HCT116 (cell line): ENCODE measurements at regions not wholly inside any gene's neighbourhood (a gene's known extent, or its start where the extent isn't known, plus 50 kb on each side); places are given as distances from the start of the nearest gene placed in this dataset.

ENCODE experiments used
- ATAC-seq: fragments of 200-7000 bp; cut with Tn5 transposase; 2 replicates; pipeline ENCODE4 v1.9.1; 2020; ENCODE audit warnings: mild to moderate bottlenecking, moderate library complexity
- BruUV-seq: library from RNA; stranded (reverse); fragments of 400-500 nt; replicated peaks from 2 replicates; lab custom pipeline; 2021; lab: Mats Ljungman, UMichigan
- CTCF ChIA-PET: fragments of 300-600 bp; sonication (Branson Sonifier 250); formaldehyde crosslinking; loops from one replicate; lab custom pipeline; 2021; ENCODE audit warnings: antibody characterized with exemption; lab: Charles Lee
- POLR2A ChIA-PET: fragments of 300-600, 350-600 bp; sonication (Branson Sonifier 250); formaldehyde crosslinking; loops from one replicate; lab custom pipeline; 2021; ENCODE audit warnings: antibody characterized with exemption; lab: Charles Lee
- RAD21 ChIA-PET, 2 experiments: fragments of 300-600 bp; sonication (Branson Sonifier 250); formaldehyde crosslinking; loops; one replicate each; lab custom pipeline; 2023; ENCODE audit warnings: low total read pairs in 2 of 2; ENCODE audit not compliant: uncharacterized antibody in 2 of 2, unreplicated experiment in 2 of 2, low non-redundant PET in 1 of 2; lab: Charles Lee
- DNase-seq: peaks from one replicate; pipeline ENCODE4 v3.0.0-alpha.2; 2010; ENCODE audit warnings: low read depth, low spot score
- H2AFZ ChIP-seq: fragments of 200-600 bp; shearing (Covaris generic), sonication (generic); 2 replicates; pipeline ENCODE4 v1.6.1; 2017; ENCODE audit warnings: low read depth, mixed run types, mixed read lengths, antibody characterized with exemption, low read length; ENCODE audit not compliant: poor library complexity, severe bottlenecking
- H3K27ac ChIP-seq: 2 replicates; pipeline ENCODE4 v1.5.1; 2012; ENCODE audit warnings: low read depth, low read length
- H3K27me3 ChIP-seq: fragments of 200-600 bp; sonication (generic); 2 replicates; pipeline ENCODE4 v1.6.1; 2016; ENCODE audit warnings: mixed run types, low read length, mixed read lengths; ENCODE audit not compliant: insufficient read depth
- H3K36me3 ChIP-seq, 2 experiments: fragments of 200-500 bp in 1 of 2; fragments of 200-600 bp in 1 of 2; sonication (Bioruptor generic) in 1 of 2; sonication (generic) in 1 of 2; 2 replicates each; pipeline versions ENCODE4 v1.5.1 to v1.6.1; 2014 to 2016; ENCODE audit warnings: low read length in 2 of 2, inconsistent platforms in 1 of 2, mixed read lengths in 1 of 2, mixed run types in 1 of 2; ENCODE audit not compliant: insufficient read depth in 2 of 2, control insufficient read depth in 1 of 2
- H3K4me1 ChIP-seq, 2 experiments: fragments of 200-600 bp in 1 of 2; sonication (generic) in 1 of 2; 2 replicates each; pipeline versions ENCODE4 v1.5.1 to v1.6.1; 2012 to 2017; ENCODE audit warnings: low read length in 2 of 2, inconsistent platforms in 1 of 2, mild to moderate bottlenecking in 1 of 2, mixed read lengths in 1 of 2, mixed run types in 1 of 2, moderate library complexity in 1 of 2; ENCODE audit not compliant: insufficient read depth in 2 of 2, control insufficient read depth in 1 of 2
- H3K4me2 ChIP-seq: fragments of 200-600 bp; sonication (generic); 2 replicates; pipeline ENCODE4 v1.6.1; 2017; ENCODE audit warnings: mixed run types, low read length, mixed read lengths
- H3K4me3 ChIP-seq, 2 experiments: fragments of 200-600 bp in 1 of 2; sonication (generic) in 1 of 2; replicated peaks in 1 of 2; 2 replicates each; pipeline ENCODE4 v1.5.1; 2011 to 2016; ENCODE audit warnings: low read length in 2 of 2, control low read depth in 1 of 2, low read depth in 1 of 2, mild to moderate bottlenecking in 1 of 2, mixed read lengths in 1 of 2, mixed run types in 1 of 2
- H3K79me2 ChIP-seq: fragments of 200-600 bp; sonication (generic); 2 replicates; pipeline ENCODE4 v1.6.1; 2017; ENCODE audit warnings: mild to moderate bottlenecking, mixed run types, low read length, moderate library complexity, mixed read lengths; ENCODE audit not compliant: insufficient read depth
- H3K9ac ChIP-seq: fragments of 200-600 bp; sonication (generic); 2 replicates; pipeline ENCODE4 v1.6.1; 2016; ENCODE audit warnings: low read length, mixed read lengths
- H3K9me2 ChIP-seq: fragments of 200-600 bp; sonication (generic), shearing (Covaris generic); 2 replicates; pipeline ENCODE4 v1.6.1; 2017; ENCODE audit warnings: mixed run types, mild to moderate bottlenecking, moderate library complexity; ENCODE audit not compliant: insufficient read depth
- H3K9me3 ChIP-seq, 2 experiments: fragments of 200-500 bp in 1 of 2; fragments of 200-600 bp in 1 of 2; sonication (Bioruptor generic) in 1 of 2; sonication (generic) in 1 of 2; 2 replicates each; pipeline ENCODE4 v1.6.1; 2014 to 2017; ENCODE audit warnings: low read length in 2 of 2, mixed read lengths in 2 of 2, inconsistent platforms in 1 of 2, low read depth in 1 of 2, mild to moderate bottlenecking in 1 of 2, mixed run types in 1 of 2, moderate library complexity in 1 of 2; ENCODE audit not compliant: control insufficient read depth in 1 of 2, insufficient read depth in 1 of 2
- H4K20me1 ChIP-seq: fragments of 200-600 bp; sonication (generic), shearing (Covaris generic); 2 replicates; pipeline ENCODE4 v1.6.1; 2017; ENCODE audit warnings: mixed run types, mild to moderate bottlenecking, moderate library complexity; ENCODE audit not compliant: insufficient read depth
- ATF3 ChIP-seq: IDR thresholded peaks from 2 replicates; pipeline ENCODE4 v1.6.1; 2012
- CTCF ChIP-seq, 3 experiments: fragments of 200-600 bp in 1 of 3; sonication (generic) in 1 of 3; IDR thresholded peaks in 2 of 3; conservative IDR thresholded peaks in 1 of 3; 2 replicates each; pipeline ENCODE4 v1.5.1; 2012 to 2017; ENCODE audit warnings: low read depth in 2 of 3, low read length in 2 of 3, antibody characterized with exemption in 1 of 3, borderline replicate concordance in 1 of 3, control low read depth in 1 of 3, mild to moderate bottlenecking in 1 of 3, mixed read lengths in 1 of 3, mixed run types in 1 of 3, moderate library complexity in 1 of 3; ENCODE audit not compliant: insufficient read depth in 1 of 3
- EGR1 ChIP-seq: IDR thresholded peaks from 2 replicates; pipeline ENCODE4 v1.6.1; 2012; ENCODE audit warnings: low read depth
- ELF1 ChIP-seq: IDR thresholded peaks from 2 replicates; pipeline ENCODE4 v1.6.1; 2012; ENCODE audit warnings: low read depth, borderline replicate concordance
- JUND ChIP-seq: IDR thresholded peaks from 2 replicates; pipeline ENCODE4 v1.6.1; 2012
- MAX ChIP-seq: IDR thresholded peaks from 2 replicates; pipeline ENCODE4 v1.6.1; 2012
- POLR2A ChIP-seq: IDR thresholded peaks from 2 replicates; pipeline ENCODE4 v1.7.0; 2011; ENCODE audit warnings: borderline replicate concordance; ENCODE audit not compliant: insufficient read depth, insufficient read length; ENCODE audit errors: extremely low read depth
- RAD21 ChIP-seq: IDR thresholded peaks from 2 replicates; pipeline ENCODE4 v1.6.1; 2012; ENCODE audit warnings: low read depth, mild to moderate bottlenecking
- REST ChIP-seq: IDR thresholded peaks from 2 replicates; pipeline ENCODE4 v1.6.1; 2012; ENCODE audit warnings: low read depth
- SP1 ChIP-seq: IDR thresholded peaks from 2 replicates; pipeline ENCODE4 v1.6.1; 2012; ENCODE audit warnings: low read depth
- SRF ChIP-seq: IDR thresholded peaks from 2 replicates; pipeline ENCODE4 v1.6.1; 2012; ENCODE audit warnings: low read depth
- YY1 ChIP-seq: IDR thresholded peaks from 2 replicates; pipeline ENCODE4 v1.6.1; 2011; ENCODE audit warnings: low read length, low read depth, moderate library complexity, mild to moderate bottlenecking; ENCODE audit not compliant: insufficient replicate concordance; ENCODE audit errors: extremely low read depth
- ZNF274 ChIP-seq: fragments of 200-500 bp; sonication (Bioruptor generic); IDR thresholded peaks from 2 replicates; pipeline ENCODE4 v1.6.1; 2014; ENCODE audit warnings: mild to moderate bottlenecking, low read depth, low read length, inconsistent platforms
- intact Hi-C: fragments of 100-400 bp; cut with micrococcal nuclease; formaldehyde crosslinking; loops from 2 replicates; pipeline ENCODE4 v1.10.0; 2022

- ChIA-PET RAD21 (no interaction called here), POLR2A (no interaction called here), CTCF (no interaction called here)
- H3K4me2 ChIP-seq = no peak overlapping the region
- no TSS peak for BruUV-seq
- no peaks in the 10 kb centered on the region for H3K9me2 ChIP-seq
- no peaks in the 10 kb centered on the region for H4K20me1 ChIP-seq
- intact Hi-C loops = no loop called here
- DNase-seq = no peak
- H3K36me3 ChIP-seq = no peaks in the 10 kb centered on the region
- no peak overlapping the region for H3K27ac ChIP-seq
- TF ChIP-seq RAD21 (no peak), ZNF274 (no peak), REST (no peak), CTCF (IDR thresholded peaks at IDR 0.05 in 2 of 3, conservative IDR thresholded peaks at IDR 0.05 in 1 of 3; ENCODE audit: borderline replicate concordance in 1 of 3, insufficient read depth in 1 of 3, low read depth in 2 of 3, low read length in 2 of 3) (no peak), POLR2A (no peak), ATF3 (no peak), SRF (no peak), EGR1 (no peak), MAX (no peak), YY1 (no peak), ELF1 (no peak), SP1 (no peak), JUND (no peak)
- no peak for ATAC-seq
- no peaks in the 10 kb centered on the region for H3K4me1 ChIP-seq
- H3K79me2 ChIP-seq = no peaks in the 10 kb centered on the region
- H3K27me3 ChIP-seq = no peaks in the 10 kb centered on the region
- H2AFZ ChIP-seq = no peak overlapping the region
- no peaks in the 10 kb centered on the region for H3K9me3 ChIP-seq
- H3K9ac ChIP-seq = no peak overlapping the region
- H3K4me3 ChIP-seq = no peak overlapping the region
Measured at GRCh38 chr4:123867910-123868587, 471.5 kb downstream of the SPRY1 start.
